ENCODE measurements at regions not wholly inside any gene's neighbourhood (a gene's known extent, or its start where the extent isn't known, plus 50 kb on each side); places are given as distances from the start of the nearest gene placed in this dataset.

DNA sequence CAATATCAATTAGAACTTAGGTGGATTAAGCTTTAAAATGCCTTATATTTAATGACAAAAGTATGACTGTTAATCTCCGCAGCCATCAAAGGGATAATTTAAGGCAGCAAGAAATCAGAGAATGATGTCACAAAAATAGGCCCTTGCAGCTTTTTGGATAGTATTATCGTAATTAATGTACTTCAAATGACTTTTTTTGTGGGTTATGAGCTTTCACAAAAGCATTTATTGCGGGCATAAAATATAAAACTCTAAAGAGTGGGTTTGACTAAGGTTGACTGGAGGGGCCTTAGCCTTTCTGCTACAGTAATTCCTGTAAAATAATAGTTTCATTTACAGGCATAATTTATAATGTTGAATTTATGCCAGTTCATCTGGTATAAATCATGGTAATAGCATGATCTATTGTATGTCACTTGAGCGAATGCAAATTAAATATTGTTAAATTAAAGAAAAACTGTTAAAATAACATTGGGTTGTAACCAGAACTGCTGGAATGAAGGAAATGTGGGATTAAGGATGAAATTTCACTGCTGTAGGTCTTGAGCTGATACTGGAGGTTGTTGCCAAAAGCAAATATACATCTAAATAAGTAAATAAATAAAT, 78.5 kb upstream of the ZFP64 start:
- TF ChIP-seq POLR2A (IDR thresholded peaks at IDR 0.05; ENCODE audit: borderline replicate concordance, extremely low read depth, insufficient read depth, insufficient read length), result no peak
- no peak for TF ChIP-seq ELF1 (IDR thresholded peaks at IDR 0.05; ENCODE audit: borderline replicate concordance, low read depth)
- TF ChIP-seq, protein P1, sequence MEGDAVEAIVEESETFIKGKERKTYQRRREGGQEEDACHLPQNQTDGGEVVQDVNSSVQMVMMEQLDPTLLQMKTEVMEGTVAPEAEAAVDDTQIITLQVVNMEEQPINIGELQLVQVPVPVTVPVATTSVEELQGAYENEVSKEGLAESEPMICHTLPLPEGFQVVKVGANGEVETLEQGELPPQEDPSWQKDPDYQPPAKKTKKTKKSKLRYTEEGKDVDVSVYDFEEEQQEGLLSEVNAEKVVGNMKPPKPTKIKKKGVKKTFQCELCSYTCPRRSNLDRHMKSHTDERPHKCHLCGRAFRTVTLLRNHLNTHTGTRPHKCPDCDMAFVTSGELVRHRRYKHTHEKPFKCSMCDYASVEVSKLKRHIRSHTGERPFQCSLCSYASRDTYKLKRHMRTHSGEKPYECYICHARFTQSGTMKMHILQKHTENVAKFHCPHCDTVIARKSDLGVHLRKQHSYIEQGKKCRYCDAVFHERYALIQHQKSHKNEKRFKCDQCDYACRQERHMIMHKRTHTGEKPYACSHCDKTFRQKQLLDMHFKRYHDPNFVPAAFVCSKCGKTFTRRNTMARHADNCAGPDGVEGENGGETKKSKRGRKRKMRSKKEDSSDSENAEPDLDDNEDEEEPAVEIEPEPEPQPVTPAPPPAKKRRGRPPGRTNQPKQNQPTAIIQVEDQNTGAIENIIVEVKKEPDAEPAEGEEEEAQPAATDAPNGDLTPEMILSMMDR (IDR thresholded peaks at IDR 0.05 in 2 of 3, conservative IDR thresholded peaks at IDR 0.05 in 1 of 3; ENCODE audit: borderline replicate concordance in 1 of 3, insufficient read depth in 1 of 3, low read depth in 2 of 3, low read length in 2 of 3), result no peak
- no peak for TF ChIP-seq POLR2AphosphoS5 (IDR thresholded peaks at IDR 0.05; ENCODE audit: low read depth, low read length)
- TF ChIP-seq EZH2 (IDR thresholded peaks at IDR 0.05), result no peak

Data from HCT116 (cell line).